RPMI7951 (cell line): ENCODE measurements at regions not wholly inside any gene's neighbourhood (a gene's known extent, or its start where the extent isn't known, plus 50 kb on each side); places are given as distances from the start of the nearest gene placed in this dataset.
"Not testable (repeated sequence)": the region's sequence is repeated elsewhere in the genome, so short reads cannot be mapped to it uniquely, and the experiment has no call there.

Experiments used
- DNase-seq: peaks from one replicate; pipeline ENCODE4 v3.0.0-alpha.2; 2012; ENCODE audit warnings: low read depth

- DNase-seq: no peak
Observed at GRCh38 chr9:73863924-73864323, 633.2 kb upstream of the RORB start.

GRCh38 chr9:73866451-73866850, 630.7 kb upstream of the RORB start:
- no peak for DNase-seq

DNA sequence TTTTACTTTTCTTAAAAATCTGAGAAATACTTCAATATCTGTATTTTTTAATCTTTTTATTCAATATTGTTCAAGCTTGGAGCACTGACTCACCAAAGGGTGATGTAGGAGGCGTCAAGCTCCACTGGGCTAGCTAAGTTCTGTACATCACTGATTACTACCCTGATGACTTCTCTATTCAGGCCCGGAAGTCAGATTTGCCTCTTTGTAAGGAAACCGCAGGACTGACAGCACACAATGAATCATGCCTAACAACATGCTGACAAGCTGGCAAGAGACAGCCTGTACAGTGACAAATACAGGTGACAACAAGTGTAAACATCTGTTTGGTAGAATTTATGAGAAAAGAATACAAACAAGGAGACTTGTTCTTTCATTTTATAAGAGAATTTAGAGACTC, 627.9 kb upstream of the RORB start:
- peak; percentile 72 for DNase-seq

- peak; percentile 37 for DNase-seq
Observed at GRCh38 chr9:73871636-73872035, 625.5 kb upstream of the RORB start.

- no peak for DNase-seq
Observed at GRCh38 chr9:73872701-73873100, 624.4 kb upstream of the RORB start.

GRCh38 chr9:73880101-73880500, 617.0 kb upstream of the RORB start:
- no peak for DNase-seq

GRCh38 chr9:73889023-73889422, 608.1 kb upstream of the RORB start:
- no peak for DNase-seq

DNA sequence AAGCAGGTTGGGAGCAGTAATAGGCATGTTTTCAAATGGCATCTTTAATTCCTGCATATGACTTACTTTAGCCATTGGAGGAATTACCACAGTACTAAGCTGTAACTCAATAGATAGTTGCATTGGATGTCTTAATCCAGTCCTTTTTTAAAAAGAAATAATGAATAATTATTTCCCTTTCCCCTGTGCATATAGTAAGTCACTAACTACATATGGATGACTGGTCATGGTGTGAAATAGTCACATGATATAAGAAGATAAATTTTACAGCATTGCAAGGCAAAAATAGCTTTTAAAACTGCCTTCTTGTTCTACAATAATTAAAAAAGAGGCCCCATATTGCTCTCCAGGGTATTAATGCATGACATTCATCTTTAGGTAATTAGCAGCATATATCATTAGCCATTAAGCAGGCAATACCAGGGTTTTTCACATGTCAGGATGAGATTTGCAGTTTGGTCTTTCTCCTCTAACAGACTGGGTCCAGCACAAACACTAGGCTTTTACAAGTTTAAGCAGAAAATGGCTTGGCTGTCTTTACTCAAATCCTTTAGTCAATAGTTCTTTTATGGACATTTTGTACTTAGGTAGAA, 606.4 kb upstream of the RORB start:
- no peak for DNase-seq

- DNase-seq: no peak
Observed at GRCh38 chr9:73892335-73892734, 604.8 kb upstream of the RORB start.

DNA sequence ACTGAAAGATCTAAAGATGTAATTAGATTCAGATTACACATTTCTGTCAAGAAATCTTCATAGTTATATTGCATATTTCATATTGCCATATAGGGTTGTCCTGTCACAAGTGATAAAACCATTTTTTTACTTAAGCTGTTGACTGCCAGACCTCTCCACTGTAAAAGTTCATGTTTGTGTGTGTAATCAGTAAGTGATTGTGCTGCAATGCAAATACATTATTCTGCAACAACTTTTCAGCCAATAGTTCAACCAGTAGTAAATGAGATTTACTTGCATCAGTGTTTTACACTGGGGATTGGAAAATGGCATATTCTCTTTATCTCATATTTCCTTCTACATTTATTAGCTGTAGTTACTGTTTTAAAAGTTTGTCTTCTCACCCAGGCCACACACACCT, 603.9 kb upstream of the RORB start:
- DNase-seq: no peak

- no peak for DNase-seq
Observed at GRCh38 chr9:73896061-73896460, 601.1 kb upstream of the RORB start.

DNA sequence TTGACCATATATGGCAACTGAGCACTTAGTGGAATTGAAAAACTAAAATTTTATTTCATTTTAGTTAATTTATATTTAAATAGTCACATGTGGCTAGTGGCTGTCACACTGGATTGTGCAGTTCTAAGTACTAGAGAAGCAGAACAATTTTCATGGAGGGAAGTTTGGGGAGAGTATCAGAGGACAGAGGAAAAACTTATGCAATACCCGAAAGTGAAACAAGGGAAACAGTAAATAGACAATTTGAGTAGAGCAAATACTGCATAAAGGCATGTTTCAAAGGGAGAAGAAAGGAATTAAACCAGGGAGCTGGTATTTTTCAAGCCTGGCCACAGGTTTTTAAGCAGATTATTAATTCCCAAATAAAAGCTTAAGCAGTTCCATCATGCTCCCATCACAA, 590.5 kb upstream of the RORB start:
- no peak for DNase-seq

- no peak for DNase-seq
Observed at GRCh38 chr9:73911804-73912203, 585.3 kb upstream of the RORB start.

DNA sequence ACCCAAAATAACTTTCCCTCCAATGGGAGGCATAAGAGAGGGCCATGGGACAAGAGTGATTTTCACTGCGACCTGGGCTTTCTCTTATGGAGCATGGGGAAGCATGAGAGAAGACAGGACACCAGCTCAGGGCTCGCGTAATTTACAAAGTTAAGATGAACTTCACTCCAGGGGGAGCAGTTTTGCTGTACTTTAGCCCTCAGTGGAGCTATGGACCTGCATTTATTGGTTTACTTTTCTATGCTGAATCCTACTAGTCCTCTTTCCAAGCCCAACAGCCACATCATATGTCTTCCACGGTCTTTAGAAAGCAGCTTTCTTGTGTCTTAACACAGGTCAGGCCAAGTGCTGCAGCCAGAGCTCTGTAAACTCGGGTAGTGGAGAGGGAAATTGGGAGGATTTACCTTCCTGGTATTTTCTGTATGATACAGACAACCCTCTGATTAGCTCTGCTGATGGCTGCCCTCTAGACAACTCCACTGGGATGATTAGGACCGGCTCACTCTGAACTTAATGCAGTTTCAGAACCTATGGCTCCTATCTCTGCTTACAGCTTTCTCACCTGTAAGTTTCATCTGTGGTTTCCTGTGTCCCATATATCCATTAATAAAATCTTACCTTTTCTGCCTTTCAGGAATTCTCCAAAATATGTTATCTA, 581.0 kb upstream of the RORB start:
- DNase-seq: no peak

- no peak for DNase-seq
Observed at GRCh38 chr9:73919712-73920111, 577.4 kb upstream of the RORB start.

DNA sequence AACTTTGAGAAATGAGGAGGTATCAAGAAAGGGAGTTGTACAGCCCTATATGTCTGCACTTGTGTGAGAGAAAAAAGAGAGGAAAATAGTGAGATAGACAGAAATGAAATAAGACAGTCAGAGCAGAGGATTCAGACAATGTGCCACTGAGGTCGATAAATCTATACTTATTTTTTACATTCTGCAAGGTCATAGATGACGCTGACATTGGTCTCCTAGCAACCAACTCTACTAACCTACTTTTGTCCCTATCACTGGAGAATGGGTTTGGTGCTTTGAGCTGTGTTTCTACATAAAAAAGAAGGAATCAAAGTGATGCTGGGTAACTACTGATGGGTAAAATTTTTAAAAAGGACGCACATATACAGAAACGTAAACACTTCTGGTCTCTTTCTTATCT, 573.3 kb upstream of the RORB start:
- no peak for DNase-seq

- DNase-seq: no peak
Observed at GRCh38 chr9:73951147-73951546, 546.0 kb upstream of the RORB start.

DNA sequence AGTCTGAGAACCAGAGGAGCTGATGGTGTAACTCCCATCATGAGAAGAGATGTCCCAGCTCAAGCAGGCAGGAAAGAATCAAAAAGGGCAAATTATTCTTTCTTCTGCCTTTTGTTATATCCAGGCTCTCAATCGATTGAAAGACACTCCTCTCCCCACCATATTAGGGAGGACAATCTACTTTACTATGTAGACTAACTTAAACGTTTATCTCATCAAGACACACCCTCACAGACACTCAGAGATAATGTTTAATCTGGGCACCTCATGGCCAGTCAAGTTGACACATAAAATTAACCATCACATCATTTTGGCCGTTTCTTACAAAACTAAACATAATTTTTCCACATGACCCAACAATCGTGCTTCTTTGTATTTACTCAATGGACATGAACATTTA, 534.3 kb upstream of the RORB start:
- no peak for DNase-seq

- no peak for DNase-seq
Observed at GRCh38 chr9:73969936-73970335, 527.2 kb upstream of the RORB start.

DNA sequence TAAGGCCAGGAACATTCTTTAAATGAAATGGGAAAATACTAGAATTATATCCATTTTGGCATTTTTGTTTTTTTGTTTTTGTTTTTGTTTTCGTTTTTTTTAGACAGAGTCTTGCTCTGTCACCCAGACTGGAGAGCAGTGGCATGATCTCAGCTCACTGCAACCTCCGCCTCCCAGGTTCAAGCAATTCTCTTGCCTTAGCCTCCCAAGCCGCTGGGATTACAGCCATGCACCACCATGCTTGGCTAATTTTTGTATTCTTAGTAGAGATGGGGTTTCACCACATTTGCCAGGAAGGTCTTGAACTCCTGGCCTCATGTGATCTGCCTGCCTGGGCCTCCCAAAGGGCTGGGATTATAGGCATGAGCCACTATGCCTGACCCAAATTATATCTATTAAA, 520.7 kb upstream of the RORB start:
- DNase-seq: not testable (repeated sequence)

DNA sequence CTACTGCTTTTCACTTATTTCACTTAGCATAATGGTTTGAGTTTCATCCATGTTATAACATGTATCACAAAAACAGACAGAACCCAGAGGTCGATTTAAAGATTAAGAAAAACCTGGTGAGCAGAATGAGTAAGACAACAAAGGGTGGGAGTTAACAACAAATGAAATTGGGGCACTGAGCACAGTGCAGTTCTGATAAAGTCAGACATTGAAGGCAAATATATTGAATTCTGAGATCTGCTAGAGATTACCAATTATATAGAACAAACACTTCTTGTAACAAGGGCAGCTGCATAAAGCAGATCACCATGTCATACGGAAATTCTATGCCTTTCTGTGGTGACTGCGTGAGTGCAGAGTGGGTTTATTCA, 517.3 kb upstream of the RORB start:
- DNase-seq: no peak

- DNase-seq: no peak
Observed at GRCh38 chr9:73980754-73981153, 516.4 kb upstream of the RORB start.

- no peak for DNase-seq
Observed at GRCh38 chr9:73981405-73981804, 515.7 kb upstream of the RORB start.

DNA sequence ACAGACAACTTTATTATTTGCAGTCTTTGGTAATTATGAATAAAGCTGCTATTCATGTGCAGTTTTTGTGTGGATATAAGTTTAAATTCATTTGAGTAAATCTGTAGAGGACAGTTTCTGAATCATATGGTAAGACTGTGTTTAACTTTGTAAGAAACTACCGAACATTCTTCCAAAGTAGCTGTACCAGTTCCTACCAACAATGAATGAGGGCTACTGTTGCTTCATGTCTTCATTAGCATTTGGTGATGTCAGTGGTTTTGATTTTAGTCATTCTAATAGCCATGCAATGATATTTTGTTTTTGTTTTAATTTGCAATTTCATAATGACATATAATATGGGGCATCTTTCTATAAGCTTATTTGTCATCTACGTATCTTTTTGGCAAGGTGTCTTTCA, 501.3 kb upstream of the RORB start:
- DNase-seq: no peak
